ENCODE measurements at regions not wholly inside any gene's neighbourhood (a gene's known extent, or its start where the extent isn't known, plus 50 kb on each side); places are given as distances from the start of the nearest gene placed in this dataset.

- TF ChIP-seq CTCF (IDR thresholded peaks at IDR 0.05) (no peak), POLR2A (IDR thresholded peaks at IDR 0.05) (no peak)
These were observed 402.2 kb upstream of the RUNX1 start for GRCh38 chr21:35451276-35451675.

Measured in tibial nerve (tissue), 3 donors.